Astrocyte of the cerebellum (primary cell): ENCODE measurements at regions not wholly inside any gene's neighbourhood (a gene's known extent, or its start where the extent isn't known, plus 50 kb on each side); places are given as distances from the start of the nearest gene placed in this dataset.

Experiments used
- DNase-seq: peaks from one replicate; pipeline ENCODE4 v3.0.0-alpha.2; 2011; ENCODE audit warnings: low read depth
- H3K4me3 ChIP-seq: 2 replicates; pipeline ENCODE4 v1.5.1; 2011; ENCODE audit warnings: mild to moderate bottlenecking, low read depth, low read length, moderate library complexity
- in situ Hi-C: cut with HindIII; loops from 2 replicates; pipeline ENCODE4 v1.10.0; 2017; ENCODE audit warnings: low sequenced_read_pairs
- TF ChIP-seq, protein P1 (sequence below): IDR thresholded peaks from 2 replicates; pipeline ENCODE4 v1.5.1; 2012; ENCODE audit warnings: low read length, low read depth, moderate library complexity, mild to moderate bottlenecking; ENCODE audit errors: missing control alignments

DNA sequence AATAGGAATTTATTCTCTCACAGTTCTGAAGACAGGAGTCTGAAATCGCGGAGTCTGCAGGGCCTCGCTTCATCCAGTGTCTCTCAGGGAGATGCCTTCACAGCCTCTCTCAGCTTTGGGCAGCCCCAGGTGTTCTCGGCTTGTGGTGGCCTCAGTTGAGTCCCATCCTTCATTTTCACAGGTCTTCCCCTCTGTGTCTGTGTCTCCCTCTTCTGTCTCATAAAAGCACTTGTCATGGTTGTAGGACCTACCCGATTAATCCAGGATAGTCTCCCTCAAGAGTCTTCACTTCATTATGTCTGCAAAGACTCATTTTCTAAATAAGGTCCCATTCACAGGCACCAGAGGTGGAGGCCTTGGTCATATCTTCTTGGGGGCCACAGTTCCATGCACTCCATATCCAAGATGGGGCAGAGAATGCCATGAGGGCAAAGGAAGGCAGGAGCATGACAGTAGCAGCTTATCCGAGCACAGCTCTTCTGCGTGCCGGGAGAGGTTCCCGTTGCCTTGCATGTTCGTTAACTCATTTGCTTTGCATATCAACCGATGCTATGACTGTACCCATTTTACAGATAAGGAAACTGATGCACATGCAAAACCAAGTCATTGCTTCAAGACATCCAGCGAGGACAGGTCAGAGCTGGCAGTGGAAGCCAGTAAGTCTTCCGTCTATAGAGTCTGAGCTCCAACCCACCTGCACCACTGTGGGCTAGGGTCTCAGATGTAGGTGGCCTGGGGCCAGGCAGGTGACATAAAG lies 363.8 kb upstream of the SULF2 start:
- in situ Hi-C loops: no loop called here
- no peak for DNase-seq
- H3K4me3 ChIP-seq: no peak overlapping the region
- TF ChIP-seq, protein P1, sequence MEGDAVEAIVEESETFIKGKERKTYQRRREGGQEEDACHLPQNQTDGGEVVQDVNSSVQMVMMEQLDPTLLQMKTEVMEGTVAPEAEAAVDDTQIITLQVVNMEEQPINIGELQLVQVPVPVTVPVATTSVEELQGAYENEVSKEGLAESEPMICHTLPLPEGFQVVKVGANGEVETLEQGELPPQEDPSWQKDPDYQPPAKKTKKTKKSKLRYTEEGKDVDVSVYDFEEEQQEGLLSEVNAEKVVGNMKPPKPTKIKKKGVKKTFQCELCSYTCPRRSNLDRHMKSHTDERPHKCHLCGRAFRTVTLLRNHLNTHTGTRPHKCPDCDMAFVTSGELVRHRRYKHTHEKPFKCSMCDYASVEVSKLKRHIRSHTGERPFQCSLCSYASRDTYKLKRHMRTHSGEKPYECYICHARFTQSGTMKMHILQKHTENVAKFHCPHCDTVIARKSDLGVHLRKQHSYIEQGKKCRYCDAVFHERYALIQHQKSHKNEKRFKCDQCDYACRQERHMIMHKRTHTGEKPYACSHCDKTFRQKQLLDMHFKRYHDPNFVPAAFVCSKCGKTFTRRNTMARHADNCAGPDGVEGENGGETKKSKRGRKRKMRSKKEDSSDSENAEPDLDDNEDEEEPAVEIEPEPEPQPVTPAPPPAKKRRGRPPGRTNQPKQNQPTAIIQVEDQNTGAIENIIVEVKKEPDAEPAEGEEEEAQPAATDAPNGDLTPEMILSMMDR: no peak

DNA sequence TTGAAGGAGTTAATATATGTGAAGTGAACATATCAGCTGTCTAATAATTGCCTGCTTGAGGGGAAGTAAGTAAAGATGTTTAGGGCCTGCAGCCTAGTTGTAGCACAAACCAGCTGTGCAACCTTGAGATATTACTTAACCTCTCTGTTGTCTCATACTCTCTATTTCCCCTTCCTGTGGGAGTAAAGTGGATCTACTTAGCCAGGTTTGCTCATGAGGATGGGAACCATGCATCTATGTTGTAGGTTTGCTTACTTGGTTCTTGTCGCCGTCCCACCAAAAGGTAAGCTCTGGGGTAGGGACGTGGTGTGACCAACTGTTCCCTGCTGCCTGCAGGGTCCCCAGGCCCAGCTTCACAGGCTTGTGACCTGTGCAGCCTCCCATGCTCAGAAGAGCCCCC lies 362.7 kb upstream of the SULF2 start:
- TF ChIP-seq, protein P1: no peak
- no peak overlapping the region for H3K4me3 ChIP-seq
- DNase-seq: no peak
- in situ Hi-C loops: no loop called here

- in situ Hi-C loops: no loop called here
- no peak overlapping the region for H3K4me3 ChIP-seq
Observed at GRCh38 chr20:48147311-48147710, 362.0 kb upstream of the SULF2 start.

DNA sequence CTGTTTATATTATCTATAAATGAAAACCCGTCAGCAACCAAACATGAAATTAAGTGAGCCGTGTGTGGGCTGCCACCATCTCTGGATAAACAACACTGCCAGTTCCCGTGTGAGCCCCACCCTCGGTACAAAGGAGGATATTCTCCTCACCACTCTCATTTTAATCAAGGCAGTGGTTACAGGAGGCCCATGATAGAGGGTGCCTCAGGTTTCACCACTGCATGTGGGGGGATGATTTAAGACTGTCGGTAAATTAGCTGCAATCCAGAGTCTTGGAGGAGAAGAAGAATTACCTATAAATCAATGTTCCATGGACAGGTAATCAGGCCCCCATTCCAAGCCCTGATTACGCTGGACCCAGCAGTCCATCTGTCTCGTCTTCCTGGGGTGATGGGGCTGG lies 361.6 kb upstream of the SULF2 start:
- in situ Hi-C loops: no loop called here
- H3K4me3 ChIP-seq: no peak overlapping the region
- TF ChIP-seq, protein P1: no peak
- DNase-seq: no peak

More at GRCh38 chr20:48147311-48147710, 362.0 kb upstream of the SULF2 start:
- TF ChIP-seq, protein P1: no peak
- no peak for DNase-seq

DNA sequence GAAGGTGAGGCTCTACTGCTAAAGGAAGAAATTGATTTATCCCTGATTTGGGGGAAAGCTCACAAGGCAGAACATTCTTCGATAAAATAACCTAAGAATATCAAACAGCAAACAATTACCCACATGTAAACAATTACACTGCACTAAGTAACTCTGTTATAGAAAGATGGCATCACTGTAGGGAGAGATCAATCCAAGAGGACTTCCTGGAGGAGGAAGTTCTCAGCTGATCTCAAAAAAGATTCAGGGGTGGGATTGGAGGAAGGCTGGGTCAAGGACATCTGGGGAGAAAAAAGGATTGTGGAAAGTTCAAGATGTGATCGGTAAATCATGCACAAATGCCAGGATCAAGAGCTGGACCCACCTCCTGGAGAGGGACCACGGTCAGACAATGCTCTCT lies 361.0 kb upstream of the SULF2 start:
- in situ Hi-C loops: no loop called here
- DNase-seq: no peak
- H3K4me3 ChIP-seq: no peak overlapping the region
- TF ChIP-seq, protein P1: no peak

DNA sequence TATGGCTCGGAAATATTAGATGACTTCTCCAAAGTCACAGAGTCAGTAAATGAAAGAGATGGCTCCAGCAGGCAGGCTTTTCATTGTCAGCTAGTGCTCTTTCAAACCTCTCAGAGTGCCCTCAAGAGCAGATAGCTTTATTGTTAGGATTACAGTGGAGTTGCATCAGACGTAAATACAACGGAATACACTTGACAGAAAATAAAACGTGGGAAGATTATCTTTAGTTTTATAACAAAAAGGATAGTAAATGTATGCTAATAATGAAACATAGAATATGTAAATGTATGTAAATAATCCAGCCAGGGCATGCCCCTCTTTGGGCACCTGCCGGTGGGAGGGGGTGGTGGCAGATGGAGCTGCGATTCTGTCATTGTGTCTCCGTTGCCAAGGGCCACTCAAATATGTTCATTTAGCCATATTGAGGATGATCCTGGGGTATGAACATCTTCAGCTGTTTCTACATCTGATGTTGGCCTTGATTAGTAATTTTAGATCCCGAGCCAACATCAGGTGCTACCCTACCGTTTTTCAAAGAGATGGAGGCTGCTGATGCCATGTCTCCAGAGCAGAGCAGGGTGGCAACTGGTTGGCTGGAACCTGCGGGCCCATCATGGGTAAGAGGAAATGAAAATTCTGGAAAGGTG lies 358.3 kb upstream of the SULF2 start:
- no peak for DNase-seq

More for the DNA sequence above, 358.3 kb upstream of the SULF2 start:
- TF ChIP-seq, protein P1: no peak
- H3K4me3 ChIP-seq: no peak overlapping the region
- in situ Hi-C loops: no loop called here
